Activated naive CD4-positive, alpha-beta T cell treated with anti-CD3 and anti-CD28 coated beads, Interleukin-2, amount 10 ng/mL, durations not matched to agents 7 days and 5 days (primary cell): ENCODE measurements at regions not wholly inside any gene's neighbourhood (a gene's known extent, or its start where the extent isn't known, plus 50 kb on each side); places are given as distances from the start of the nearest gene placed in this dataset.

ENCODE experiments used
- CTCF ChIA-PET: fragments of 350-600 bp; sonication (Branson Sonifier 250); formaldehyde crosslinking; loops from one replicate; lab custom pipeline; 2021; ENCODE audit warnings: antibody characterized with exemption; lab: Charles Lee
- DNase-seq: peaks from one replicate; pipeline ENCODE4 v3.0.0-alpha.2; 2020
- H3K27ac Mint-ChIP-seq: one replicate; pipeline ENCODE4 v1.8.0; 2021; ENCODE audit warnings: mild to moderate bottlenecking, moderate library complexity, mixed read lengths
- H3K27me3 Mint-ChIP-seq: one replicate; pipeline ENCODE4 v1.8.0; 2021; ENCODE audit warnings: mild to moderate bottlenecking, mixed read lengths
- H3K36me3 Mint-ChIP-seq: one replicate; pipeline ENCODE4 v1.8.0; 2021; ENCODE audit warnings: mixed read lengths
- H3K4me1 Mint-ChIP-seq: one replicate; pipeline ENCODE4 v1.8.0; 2021; ENCODE audit warnings: mixed read lengths
- H3K4me3 Mint-ChIP-seq: one replicate; pipeline ENCODE4 v1.8.0; 2021; ENCODE audit warnings: mild to moderate bottlenecking, moderate library complexity, mixed read lengths
- H3K9me3 Mint-ChIP-seq: one replicate; pipeline ENCODE4 v1.8.0; 2021; ENCODE audit warnings: mixed read lengths

DNA sequence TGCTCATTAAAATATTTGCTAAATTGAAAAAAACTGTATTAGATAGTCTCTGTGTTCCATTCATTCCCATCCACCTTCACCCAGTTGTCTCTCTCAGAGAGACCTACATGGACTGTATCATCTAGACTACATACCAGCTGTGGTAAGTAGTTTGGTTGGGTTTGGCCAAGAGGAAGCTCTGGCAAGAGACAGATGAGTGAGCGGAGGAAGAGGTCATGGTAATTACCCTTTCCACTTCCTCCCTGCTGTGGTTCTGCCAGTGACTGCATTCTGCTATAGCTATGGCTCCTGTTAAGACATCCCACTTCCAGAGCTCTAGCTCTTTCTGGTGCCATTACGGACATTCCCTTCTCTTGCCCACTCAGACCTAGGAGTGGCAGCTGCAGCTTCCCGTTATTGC, 239.0 kb upstream of the MID1 start:
- CTCF ChIA-PET = no interaction called here
- no peak overlapping the region for H3K27ac Mint-ChIP-seq

DNA sequence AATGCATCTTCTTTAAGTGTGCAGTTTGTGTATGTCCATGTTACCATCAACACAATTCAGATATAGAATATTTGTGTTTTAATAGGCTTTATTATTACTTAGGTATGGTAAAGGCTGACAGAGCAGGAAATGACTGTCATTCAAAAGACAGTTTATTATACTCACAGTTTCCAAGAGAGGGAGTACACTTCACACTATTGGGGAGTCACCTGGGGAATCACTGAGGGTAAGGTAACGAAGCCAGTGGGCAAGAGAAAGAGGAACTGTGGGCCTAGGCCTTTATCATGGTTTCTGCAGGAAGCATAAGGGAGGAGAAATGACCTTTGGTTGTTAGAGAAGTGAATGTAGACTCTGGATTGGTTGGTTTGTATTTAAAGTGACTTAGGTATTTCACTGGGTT, 235.1 kb upstream of the HCCS start:
- DNase-seq = no peak

More for the DNA sequence above, 239.0 kb upstream of the MID1 start:
- Mint-ChIP-seq H3K36me3 (no peaks in the 10 kb centered on the region), H3K9me3 (peaks cover 4% of the 10 kb centered on the region), H3K4me1 (no peaks in the 10 kb centered on the region), H3K27me3 (no peaks in the 10 kb centered on the region), H3K4me3 (no peak overlapping the region)
- DNase-seq = no peak

DNA sequence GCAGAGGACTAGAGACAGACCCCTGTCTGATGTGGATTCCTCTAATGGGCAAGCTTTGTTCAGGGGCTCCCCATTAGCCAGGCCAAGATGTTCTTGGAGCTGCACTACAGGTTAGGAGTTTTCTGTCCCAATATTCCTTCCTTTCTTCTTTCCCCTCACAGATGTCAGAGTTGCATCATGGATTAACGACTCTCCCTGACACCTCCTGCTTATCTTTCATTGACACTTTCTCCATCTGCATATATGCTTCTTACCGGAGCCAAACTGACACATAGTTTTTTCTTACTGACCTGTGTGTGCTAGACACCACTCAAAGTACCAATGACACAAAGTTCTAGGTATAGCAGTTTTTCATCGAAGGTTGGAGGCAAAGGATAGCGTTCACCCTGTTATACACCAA, 228.6 kb upstream of the HCCS start:
- H3K36me3 Mint-ChIP-seq = no peaks in the 10 kb centered on the region

More for the DNA sequence above, 235.1 kb upstream of the HCCS start:
- Mint-ChIP-seq H3K4me3 (no peak overlapping the region), H3K9me3 (no peaks in the 10 kb centered on the region), H3K36me3 (no peaks in the 10 kb centered on the region), H3K27me3 (no peaks in the 10 kb centered on the region), H3K4me1 (no peaks in the 10 kb centered on the region), H3K27ac (no peak overlapping the region)
- CTCF ChIA-PET = no interaction called here

DNA sequence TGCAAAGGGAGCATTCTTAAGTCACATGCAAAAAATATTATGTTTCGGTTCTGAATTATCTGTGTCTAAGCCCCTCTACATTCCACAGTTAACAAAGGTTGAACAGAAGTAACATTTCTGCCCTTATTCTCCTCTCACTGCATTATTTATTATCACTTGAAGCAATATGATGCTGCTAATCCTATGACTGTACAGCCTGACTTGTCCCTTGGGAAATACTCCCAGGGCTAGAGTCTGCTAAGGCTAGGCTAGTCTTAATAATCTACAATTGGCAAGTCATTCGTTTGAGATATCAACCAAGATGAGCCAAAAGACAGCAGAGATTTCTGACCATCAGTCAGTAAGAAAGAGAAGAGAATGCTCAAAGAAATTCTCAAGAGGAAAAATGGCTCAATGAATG, 226.9 kb upstream of the HCCS start:
- Mint-ChIP-seq H3K36me3 (no peaks in the 10 kb centered on the region), H3K27ac (no peak overlapping the region), H3K4me3 (no peak overlapping the region), H3K4me1 (no peaks in the 10 kb centered on the region), H3K27me3 (no peaks in the 10 kb centered on the region), H3K9me3 (no peaks in the 10 kb centered on the region)
- CTCF ChIA-PET = no interaction called here
- no peak for DNase-seq

More for the DNA sequence above, 228.6 kb upstream of the HCCS start:
- Mint-ChIP-seq H3K27me3 (no peaks in the 10 kb centered on the region), H3K9me3 (no peaks in the 10 kb centered on the region), H3K4me3 (no peak overlapping the region), H3K4me1 (no peaks in the 10 kb centered on the region), H3K27ac (no peak overlapping the region)
- CTCF ChIA-PET = no interaction called here
- DNase-seq = no peak

DNA sequence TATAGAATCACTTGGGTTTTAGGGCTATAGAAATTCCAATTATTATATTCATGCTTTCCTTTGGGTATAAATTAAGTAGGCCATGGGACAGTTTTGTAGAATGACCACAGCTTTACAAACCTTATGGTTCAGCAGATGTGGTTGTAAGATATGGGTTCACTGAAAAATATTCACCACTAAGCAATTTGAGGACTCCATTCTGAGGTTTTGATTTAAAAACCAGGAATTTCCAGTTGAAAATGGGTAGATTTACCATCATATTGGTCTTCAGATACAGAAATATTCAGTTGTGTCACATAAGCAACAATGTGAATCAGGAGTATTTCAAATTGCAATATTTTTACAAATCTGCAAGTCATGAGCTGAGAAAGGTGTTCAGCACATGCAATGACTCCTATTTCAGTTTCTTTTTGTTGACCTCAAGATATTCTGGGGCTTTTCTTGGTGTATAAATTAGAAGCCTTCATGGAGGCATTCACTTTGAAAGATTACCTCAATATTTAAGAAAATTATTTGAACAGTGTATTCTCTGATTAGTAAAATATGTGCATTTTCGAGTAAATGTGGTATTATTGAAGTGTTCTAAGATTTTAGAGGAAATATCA, 218.4 kb upstream of the HCCS start:
- Mint-ChIP-seq H3K4me1 (no peaks in the 10 kb centered on the region), H3K4me3 (no peak overlapping the region), H3K9me3 (no peaks in the 10 kb centered on the region), H3K27me3 (no peaks in the 10 kb centered on the region), H3K27ac (no peak overlapping the region), H3K36me3 (no peaks in the 10 kb centered on the region)
- no peak for DNase-seq
- CTCF ChIA-PET = no interaction called here

DNA sequence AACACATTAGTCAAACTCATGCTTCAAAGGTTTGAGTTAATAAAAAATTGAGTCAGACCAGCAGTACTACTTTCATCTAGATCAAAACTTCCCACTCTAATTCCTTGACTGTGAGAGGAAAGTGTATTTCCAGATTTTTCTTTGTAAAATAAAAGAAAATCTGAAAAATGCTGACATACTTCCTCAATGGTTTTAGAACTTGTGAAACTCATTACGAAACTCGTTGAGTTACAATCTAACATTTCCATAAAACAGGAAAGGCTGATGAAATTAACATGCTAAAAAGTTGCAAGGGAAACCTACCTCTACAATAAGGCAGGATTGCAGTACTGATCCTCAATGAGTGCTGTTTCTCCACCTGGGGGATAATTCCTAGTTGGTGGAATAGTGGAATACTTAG, 217.8 kb upstream of the HCCS start:
- Mint-ChIP-seq H3K4me3 (no peak overlapping the region), H3K9me3 (no peaks in the 10 kb centered on the region), H3K27me3 (no peaks in the 10 kb centered on the region), H3K27ac (no peak overlapping the region), H3K4me1 (no peaks in the 10 kb centered on the region), H3K36me3 (no peaks in the 10 kb centered on the region)
- DNase-seq = no peak
- CTCF ChIA-PET = no interaction called here

DNA sequence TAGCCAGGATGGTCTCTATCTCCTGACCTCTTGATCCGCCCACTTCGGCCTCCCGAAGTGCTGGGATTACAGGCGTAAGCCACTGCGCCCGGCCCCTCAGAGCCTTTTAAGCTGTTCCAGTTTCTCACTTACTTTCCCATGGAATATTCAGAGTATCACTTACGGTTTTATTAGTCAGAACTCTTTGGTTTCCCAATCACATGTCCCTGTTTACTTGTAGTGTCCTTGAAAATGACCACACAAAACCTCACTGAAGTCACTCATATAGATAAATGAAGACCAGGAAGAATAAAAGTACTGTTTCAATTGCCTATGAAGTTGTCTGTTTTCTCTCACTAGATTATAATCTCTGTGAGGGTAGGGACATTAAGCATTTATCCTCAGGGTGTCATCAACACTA, 217.2 kb upstream of the HCCS start:
- H3K4me3 Mint-ChIP-seq = no peak overlapping the region
- no peak for DNase-seq
- no peaks in the 10 kb centered on the region for H3K9me3 Mint-ChIP-seq
- H3K27me3 Mint-ChIP-seq = no peaks in the 10 kb centered on the region
- no peaks in the 10 kb centered on the region for H3K4me1 Mint-ChIP-seq
- no peaks in the 10 kb centered on the region for H3K36me3 Mint-ChIP-seq
- CTCF ChIA-PET = no interaction called here
- no peak overlapping the region for H3K27ac Mint-ChIP-seq

DNA sequence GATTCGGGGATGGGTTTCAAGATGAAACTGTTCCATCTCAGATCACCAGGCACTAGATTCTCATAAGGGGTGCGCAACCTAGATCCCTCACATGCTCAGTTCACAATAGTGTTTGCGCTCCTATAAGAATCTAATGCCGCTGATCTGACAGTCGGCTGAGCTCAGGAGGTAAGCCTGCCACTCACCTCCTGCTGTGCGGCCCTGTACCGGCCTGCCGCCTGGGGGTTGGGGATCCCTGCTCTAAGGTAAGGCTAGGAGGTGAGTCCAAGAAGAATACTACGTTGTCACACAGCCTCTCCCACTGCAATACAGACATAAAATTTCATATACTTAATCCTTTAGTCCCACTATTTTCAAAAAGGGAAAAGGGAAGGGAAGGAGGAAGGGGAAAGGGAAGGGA, 213.4 kb upstream of the HCCS start:
- no peaks in the 10 kb centered on the region for H3K9me3 Mint-ChIP-seq
- no peaks in the 10 kb centered on the region for H3K4me1 Mint-ChIP-seq
- no peak overlapping the region for H3K27ac Mint-ChIP-seq
- no peaks in the 10 kb centered on the region for H3K27me3 Mint-ChIP-seq
- DNase-seq = no peak
- CTCF ChIA-PET = no interaction called here
- H3K4me3 Mint-ChIP-seq = no peak overlapping the region
- no peaks in the 10 kb centered on the region for H3K36me3 Mint-ChIP-seq

DNA sequence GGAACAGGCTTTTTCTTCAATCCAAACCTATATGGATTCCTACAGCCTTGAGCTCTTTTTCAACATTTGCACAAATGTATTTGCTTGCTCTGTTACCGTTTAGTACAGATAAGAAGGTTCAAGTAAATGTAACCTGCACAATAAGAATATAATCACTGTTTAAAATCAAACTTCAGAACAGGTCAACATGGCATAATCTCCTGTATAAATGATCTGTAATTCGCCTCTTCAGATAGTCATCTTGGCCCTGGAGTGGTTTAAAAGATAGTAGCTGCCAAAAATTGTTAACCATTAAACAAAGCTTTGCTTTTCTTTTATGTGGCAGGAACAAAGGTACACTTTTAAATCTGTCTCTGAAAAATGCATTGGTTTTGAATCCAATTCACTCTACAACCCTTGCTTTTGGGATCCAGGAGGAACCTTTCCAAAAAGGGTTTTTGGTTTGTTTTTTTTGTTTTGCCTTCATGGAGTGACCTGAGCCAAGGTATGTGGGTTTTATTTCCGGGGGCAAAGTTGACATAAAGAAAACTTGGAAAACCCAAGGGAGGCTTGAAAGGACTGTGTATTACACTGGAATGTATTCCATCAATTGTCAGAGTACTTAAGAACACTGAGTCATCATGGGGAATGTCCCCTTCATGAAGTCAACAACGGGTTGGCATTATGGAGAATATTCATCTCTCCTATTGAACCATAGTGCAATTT, 210.4 kb upstream of the HCCS start:
- no peaks in the 10 kb centered on the region for H3K4me1 Mint-ChIP-seq
- CTCF ChIA-PET = no interaction called here

DNA sequence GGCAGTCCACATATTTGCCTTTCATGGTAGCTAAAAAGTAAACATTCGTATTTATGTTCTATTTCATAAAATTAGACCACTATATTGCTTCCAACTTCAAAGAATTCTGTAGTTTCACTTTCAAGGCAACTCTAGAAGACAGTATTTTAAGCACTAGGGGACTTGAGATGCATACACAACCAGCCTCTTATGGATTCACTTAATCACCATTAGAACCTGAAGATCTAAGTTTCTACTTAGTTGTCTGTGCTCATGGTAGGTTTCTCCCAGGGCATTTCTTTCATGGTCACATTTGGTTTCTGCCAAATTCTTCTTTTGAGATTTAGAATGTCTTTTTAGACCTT, 209.9 kb upstream of the HCCS start:
- Mint-ChIP-seq H3K36me3 (no peaks in the 10 kb centered on the region), H3K4me3 (no peak overlapping the region), H3K9me3 (no peaks in the 10 kb centered on the region), H3K4me1 (no peaks in the 10 kb centered on the region), H3K27me3 (no peaks in the 10 kb centered on the region), H3K27ac (no peak overlapping the region)
- no peak for DNase-seq
- CTCF ChIA-PET = no interaction called here

More for the DNA sequence above, 210.4 kb upstream of the HCCS start:
- Mint-ChIP-seq H3K9me3 (no peaks in the 10 kb centered on the region), H3K27me3 (no peaks in the 10 kb centered on the region), H3K36me3 (no peaks in the 10 kb centered on the region), H3K4me3 (no peak overlapping the region), H3K27ac (no peak overlapping the region)
- DNase-seq = no peak

DNA sequence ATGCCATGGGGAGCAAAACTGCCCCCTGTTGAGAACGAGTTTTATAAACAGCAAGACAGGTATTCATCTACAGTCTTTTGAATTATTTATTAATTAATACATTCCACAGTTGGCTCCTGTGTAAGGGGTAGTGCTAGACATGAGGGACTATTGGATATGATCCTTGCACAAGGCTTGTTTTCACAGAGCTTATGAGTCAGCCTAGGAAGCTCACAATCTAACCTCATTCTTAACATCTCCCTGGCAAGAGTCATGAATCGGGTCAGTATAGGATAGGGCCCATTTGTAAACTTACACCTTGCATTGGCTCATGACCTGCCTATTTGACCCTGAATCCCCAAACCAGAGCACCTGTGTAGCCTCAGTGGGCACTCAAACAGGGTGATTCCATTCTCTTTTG, 209.1 kb upstream of the HCCS start:
- Mint-ChIP-seq H3K36me3 (no peaks in the 10 kb centered on the region), H3K27ac (no peak overlapping the region), H3K4me1 (no peaks in the 10 kb centered on the region), H3K9me3 (no peaks in the 10 kb centered on the region), H3K27me3 (no peaks in the 10 kb centered on the region), H3K4me3 (no peak overlapping the region)
- CTCF ChIA-PET = no interaction called here
- no peak for DNase-seq

DNA sequence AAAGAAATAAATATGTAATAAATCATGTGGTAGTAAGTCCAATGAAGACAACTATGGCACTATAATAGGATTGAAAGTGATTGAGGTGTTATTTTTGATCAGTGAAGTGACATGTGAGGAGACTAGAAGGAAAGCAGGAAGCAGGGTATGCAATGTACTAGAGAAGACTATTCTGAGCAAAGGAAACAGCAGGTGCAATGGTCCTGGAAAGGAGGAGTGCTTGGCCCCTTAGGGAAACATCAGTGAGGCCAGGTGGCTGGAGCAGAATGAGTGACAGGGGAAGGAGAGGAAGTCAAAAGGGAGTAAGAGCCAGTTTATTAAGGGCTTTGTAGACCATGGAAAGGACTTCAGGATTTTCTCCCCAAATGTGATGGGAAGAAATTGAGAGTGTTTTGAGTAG, 207.6 kb upstream of the HCCS start:
- H3K27me3 Mint-ChIP-seq = no peaks in the 10 kb centered on the region
- H3K27ac Mint-ChIP-seq = no peak overlapping the region
- no peaks in the 10 kb centered on the region for H3K36me3 Mint-ChIP-seq
- H3K9me3 Mint-ChIP-seq = no peaks in the 10 kb centered on the region
- H3K4me3 Mint-ChIP-seq = no peak overlapping the region
- no peaks in the 10 kb centered on the region for H3K4me1 Mint-ChIP-seq
- no peak for DNase-seq
- CTCF ChIA-PET = no interaction called here

DNA sequence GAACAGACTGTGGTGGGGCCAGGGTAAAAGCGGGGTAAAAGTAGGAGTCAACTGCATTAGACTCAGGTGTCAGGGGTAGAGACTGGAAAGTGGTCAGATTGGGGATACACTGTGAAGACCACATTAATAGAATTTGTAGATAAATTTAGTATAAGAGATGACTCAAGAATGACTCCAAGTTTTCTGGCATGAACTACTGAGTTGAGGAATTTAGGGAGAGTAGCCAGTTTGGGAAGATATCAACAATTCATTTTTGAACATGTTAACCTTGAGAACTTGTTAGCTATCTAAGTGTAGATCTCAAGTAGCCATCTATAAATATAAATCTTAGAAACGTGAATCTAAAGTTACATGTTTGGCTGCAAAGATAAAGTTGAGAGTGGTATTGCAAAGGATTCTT, 206.9 kb upstream of the HCCS start:
- Mint-ChIP-seq H3K4me1 (no peaks in the 10 kb centered on the region), H3K9me3 (no peaks in the 10 kb centered on the region), H3K27ac (no peak overlapping the region), H3K4me3 (no peak overlapping the region), H3K36me3 (no peaks in the 10 kb centered on the region), H3K27me3 (no peaks in the 10 kb centered on the region)
- CTCF ChIA-PET = no interaction called here
- DNase-seq = no peak

DNA sequence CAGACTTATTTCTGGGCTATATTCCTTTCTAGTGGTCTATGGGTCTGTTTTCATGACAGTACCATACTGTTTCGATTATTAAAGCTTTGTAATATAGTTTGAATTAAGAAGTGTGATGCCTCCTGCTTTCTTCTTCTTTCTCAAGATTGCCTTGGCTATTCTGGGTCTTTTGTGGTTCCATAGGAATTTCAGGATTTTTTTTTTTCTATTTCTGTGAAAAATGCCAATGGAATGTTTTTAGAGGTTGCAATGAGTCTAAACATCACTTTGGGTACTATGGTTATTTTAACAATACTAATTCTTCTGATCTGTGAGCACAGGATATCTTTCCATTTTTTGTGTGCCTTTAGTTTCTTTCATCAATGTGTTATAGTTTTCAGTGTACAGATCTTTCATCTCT, 204.3 kb upstream of the HCCS start:
- no peaks in the 10 kb centered on the region for H3K27me3 Mint-ChIP-seq
- CTCF ChIA-PET = no interaction called here
- no peaks in the 10 kb centered on the region for H3K36me3 Mint-ChIP-seq
- H3K9me3 Mint-ChIP-seq = no peaks in the 10 kb centered on the region
- H3K4me1 Mint-ChIP-seq = no peaks in the 10 kb centered on the region
- H3K4me3 Mint-ChIP-seq = no peak overlapping the region
- no peak overlapping the region for H3K27ac Mint-ChIP-seq
- DNase-seq = no peak

DNA sequence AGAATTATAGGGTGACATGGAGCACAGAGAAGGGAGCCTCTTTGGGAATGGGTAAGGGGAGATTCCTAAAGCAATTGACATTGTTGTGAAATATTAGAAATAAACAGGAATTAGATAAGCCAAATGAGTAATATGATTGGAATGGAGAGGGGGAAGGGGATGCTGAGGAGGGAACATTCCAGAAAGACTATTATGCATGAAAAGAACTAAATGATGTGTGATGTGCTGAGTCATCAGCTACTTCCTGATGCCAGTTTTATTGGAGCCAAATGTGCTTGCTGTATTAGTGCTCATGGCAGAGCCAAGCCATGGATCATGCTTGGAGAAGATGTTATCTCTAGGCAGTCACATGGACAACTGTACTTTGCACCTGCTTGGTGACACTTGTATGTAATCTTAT, 189.0 kb upstream of the HCCS start:
- H3K4me1 Mint-ChIP-seq = no peaks in the 10 kb centered on the region
- peaks cover 2% of the 10 kb centered on the region for H3K9me3 Mint-ChIP-seq
- no peaks in the 10 kb centered on the region for H3K36me3 Mint-ChIP-seq
- H3K4me3 Mint-ChIP-seq = no peak overlapping the region
- H3K27ac Mint-ChIP-seq = no peak overlapping the region
- H3K27me3 Mint-ChIP-seq = no peaks in the 10 kb centered on the region
- no peak for DNase-seq
- CTCF ChIA-PET = no interaction called here
